ENCODE measurements at regions not wholly inside any gene's neighbourhood (a gene's known extent, or its start where the extent isn't known, plus 50 kb on each side); places are given as distances from the start of the nearest gene placed in this dataset.
"Not testable (repeated sequence)": the region's sequence is repeated elsewhere in the genome, so short reads cannot be mapped to it uniquely, and the experiment has no call there.

DNA sequence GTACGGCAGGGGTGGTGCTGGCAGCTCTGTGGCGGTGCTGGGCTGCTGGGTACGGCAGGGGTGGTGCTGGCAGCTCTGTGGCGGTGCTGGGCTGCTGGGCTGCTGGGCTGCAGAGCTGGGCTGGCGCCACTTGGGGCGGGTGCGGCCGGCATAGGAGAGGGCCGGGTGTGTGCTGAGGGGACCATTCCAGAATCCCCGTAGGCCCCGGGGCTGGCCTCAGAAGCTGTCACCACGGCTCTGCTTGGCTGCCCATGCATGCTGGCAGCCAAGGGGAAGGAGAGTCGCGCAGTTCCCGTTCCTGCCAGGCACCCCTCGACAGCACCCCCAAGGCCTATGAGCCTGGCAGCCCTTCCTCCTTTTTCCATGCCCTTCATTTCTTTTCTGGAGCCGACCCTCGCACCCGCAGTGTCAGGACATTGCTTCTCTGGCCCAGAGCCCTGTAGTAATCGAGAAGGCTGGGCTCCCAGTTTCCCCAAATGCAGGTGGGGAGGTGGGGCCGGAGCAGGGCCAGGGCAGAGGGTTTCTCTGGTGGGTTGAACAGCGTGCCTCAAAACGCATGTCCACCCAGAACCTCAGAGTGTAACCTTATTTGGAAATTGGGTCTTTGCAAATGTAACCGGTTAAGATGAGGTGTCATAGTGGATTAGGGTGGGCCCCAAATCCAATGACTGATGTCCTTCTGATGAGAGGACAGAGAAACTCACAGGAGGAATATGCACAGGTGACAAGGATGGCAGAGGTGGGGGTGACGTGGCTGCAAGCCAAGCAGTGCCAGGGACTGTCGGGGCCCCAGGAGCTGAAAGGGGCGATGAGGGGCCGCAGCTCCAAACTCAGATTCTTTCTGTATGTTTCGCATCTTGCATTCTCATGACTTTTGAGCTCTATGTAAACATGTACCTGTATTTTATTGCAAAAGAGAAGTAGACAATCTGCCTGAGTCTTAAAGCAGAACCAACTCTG, 71.0 kb upstream of the ACTRT2 start:
- no peak for DNase-seq (ENCODE audit: low spot score)

DNA sequence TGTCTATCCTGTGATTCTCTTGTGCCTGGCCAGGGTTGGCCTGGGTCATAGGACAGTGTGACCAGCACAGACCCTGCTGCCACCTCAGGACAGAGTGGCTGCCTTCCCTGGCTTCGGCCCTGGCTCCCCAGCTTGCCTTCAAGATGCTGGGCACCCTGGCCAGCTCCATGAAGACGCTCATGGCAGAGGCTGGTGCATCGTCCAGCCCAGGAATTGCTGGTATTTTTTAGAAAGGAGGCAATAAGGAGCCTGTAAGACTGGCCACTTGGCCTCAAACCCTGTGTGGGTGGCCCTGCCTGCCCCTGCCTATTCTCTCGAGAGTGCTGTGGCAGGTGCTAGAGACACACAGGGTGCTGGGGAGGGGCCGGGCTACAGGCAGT, 70.4 kb upstream of the ACTRT2 start:
- no peak for DNase-seq (ENCODE audit: low spot score)

DNA sequence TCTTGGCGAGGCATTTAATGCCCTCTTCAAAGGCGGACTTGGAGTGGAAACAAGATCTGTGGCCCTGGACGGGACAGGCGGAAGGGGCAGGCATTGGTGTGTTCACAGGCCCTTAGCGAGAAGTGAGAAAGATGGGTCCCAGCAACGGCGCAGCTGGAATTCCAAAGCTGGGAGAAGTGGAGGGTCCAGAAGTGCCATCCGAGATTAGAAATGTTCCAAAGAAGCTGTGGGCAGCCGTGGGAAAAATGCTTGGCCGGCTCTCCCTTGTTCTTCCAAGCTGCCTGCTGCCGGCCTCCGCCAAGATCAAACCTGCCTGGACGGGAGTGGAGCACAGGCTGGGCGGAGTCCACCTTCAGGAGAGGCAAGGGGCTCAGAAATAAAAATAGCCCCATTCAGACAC, 69.4 kb upstream of the ACTRT2 start:
- DNase-seq (ENCODE audit: low spot score): no peak

DNA sequence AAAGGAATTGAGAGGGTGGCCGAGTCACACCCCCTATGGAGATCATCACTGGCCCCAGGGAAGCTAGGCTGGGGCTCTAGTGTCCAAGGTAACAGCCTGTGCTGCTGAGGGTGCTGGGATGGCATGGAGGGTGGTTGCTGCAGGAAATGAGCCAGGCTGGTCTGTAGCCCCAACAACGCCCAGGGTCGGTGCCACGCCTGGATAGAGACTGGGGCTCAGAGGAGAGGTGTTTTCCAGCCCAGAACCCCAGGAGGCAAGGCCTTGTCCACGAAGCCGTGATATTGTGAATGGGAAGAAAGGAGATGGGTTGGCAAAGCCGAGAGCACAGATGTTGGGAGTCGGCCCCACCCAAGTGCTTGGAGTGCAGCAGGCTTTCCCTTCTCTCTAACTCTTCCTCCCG, 68.9 kb upstream of the ACTRT2 start:
- no peak for DNase-seq (ENCODE audit: low spot score)

DNA sequence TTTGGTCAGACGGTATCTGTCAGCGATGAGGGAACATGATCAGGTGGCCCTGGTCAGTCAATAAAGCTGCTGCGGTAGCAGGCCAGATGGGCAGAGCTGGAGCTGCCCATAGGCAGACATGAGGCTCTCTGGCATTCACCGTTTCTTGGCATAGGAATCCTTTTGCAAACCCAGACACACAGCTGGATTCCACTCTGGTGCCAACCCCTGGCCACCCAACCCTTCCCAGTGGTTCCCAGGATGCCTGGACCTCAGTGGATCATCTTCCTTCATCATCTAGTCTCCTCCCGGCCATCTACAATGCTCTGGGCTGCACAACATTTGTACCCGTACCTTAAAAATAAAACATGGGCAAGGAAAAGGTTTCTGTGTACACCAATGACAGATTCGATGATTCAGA, 68.3 kb upstream of the ACTRT2 start:
- DNase-seq (ENCODE audit: low spot score): no peak

DNA sequence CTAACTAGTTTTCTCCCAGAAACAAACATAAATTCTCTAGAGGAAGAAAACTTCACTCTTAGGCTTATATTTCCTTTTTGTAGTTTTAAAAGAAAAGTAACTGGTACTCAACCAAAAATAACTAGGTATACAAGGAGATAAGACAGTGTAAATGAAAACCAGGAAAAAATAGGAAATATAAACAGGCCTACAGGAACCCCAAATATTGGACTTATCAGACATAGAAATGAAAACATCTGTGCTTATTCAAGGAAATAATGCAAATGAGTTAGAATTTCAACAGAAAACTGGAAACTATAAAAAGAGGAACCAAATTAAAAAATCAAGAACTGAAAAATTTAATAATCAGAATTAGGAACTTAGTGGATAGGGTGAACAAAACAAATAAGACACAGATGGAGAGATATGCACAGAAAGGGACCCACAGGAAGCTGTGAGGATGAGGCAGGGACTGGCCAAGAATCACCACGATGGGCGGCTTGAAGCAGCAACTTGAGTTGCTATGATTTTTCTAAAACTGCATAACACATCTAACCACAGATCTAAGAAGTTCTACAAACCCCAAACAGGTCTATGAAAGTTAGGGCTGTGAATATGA, 67.5 kb upstream of the ACTRT2 start:
- DNase-seq (ENCODE audit: low spot score): no peak

DNA sequence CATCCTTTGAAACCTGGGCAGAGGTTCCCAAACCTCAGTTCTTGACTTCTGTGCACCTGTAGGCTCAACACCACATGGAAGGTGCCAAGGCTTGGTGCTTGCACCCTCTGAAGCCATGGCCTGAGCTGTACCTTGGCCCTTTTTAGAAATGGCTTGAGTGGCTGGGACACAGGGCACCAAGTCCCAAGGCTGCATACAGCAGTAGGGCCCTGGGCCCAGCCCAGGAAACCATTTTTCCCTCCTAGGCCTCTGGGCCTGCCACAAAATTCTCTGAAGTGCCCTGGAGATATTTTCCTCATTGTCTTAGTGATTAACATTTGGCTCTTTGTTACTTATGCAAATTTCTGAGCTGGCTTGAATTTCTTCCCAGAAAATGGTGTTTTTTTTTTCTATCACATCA, 65.6 kb upstream of the ACTRT2 start:
- no peak for DNase-seq (ENCODE audit: low spot score)

DNA sequence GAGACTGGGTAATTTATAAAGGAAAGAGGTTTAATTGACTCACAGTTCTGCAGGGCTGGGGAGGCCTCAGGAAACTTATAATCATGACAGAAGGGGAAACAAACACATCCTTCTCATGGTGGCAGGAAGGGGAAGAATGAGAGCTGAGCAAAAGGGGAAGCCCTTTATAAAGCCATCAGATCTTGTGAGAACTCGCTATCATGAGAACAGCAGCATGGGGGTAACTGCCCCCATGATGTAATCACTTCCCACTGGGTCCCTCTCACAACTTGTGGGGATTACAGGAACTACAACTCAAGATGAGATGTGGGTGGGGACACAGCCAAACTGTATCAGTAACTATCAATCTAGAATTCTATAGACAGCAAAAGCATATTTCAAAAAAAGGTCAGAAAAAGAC, 64.7 kb upstream of the ACTRT2 start:
- DNase-seq (ENCODE audit: low spot score): no peak

DNA sequence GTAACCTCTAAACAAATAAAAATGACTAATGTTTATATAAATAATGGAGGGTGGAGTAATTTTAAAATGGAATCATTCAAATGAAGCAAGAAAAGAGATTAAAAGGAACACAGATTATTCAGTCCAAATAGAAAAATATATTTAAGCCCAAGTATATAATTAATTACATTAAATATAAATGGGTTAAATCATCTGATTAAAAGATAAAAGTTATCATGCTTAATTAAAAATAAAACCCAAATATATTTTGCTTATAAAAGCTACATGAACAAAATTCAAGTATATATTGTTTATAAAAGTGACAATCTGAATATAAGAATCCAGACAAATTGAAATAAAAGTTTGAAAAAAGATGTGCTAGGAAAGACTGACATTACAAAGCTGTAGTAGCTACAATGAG, 63.9 kb upstream of the ACTRT2 start:
- no peak for DNase-seq (ENCODE audit: low spot score)

DNA sequence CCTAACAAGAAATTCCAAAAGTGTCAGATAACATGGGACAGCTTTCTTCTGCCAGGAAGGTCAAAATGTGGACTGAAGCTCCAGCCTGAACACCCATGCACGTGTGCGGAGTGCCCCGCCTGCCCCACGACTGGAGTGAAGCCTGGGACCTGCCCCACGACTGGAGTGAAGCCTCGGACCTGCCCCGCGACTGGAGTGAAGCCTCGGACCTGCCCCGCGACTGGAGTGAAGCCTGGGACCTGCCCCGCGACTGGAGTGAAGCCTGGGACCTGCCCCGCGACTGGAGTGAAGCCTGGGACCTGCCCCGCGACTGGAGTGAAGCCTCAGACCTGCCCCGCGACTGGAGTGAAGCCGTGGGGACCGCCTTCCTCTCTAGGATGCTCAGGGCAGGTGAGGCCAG, 61.4 kb upstream of the ACTRT2 start:
- not testable (repeated sequence) for DNase-seq (ENCODE audit: low spot score)

DNA sequence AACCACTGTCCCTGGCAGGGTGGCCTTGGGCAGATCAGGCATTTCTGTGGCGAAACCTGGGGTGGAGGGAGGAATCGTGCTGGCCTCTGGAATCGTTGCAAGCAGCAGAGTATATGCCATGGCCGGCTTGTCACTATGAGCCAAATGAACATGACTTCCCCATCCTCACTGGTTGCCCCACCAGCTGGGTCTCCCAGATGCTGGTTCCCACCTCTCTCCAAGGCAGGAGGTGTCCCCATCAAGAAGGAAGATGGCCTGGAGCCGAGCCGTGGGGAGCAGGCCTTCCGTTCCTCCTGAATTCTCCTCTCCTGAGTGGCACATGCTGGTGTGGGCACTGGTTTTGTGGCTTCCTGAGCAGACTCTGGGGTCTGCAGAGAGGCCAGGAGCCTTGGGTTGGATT, 60.2 kb upstream of the ACTRT2 start:
- DNase-seq (ENCODE audit: low spot score): no peak

DNA sequence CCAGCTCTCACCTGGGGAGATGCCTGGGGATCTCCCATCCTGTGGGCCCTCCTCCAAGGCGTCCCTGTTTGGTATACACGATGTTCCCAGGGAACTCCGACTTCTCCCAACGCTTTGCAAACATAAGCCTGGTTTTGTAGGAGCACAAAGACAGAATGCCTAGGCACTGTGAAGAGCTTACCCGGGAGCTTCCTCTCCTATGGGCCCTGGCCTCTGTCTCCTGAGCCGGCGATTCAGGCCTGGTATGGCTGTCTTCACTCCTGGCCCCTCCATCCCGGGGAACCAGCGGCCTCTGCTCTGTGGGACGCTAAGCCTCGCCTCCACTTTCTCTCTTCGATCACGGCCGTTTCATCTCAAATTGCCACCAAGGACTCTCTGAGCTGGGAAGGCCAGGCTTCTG, 59.6 kb upstream of the ACTRT2 start:
- no peak for DNase-seq (ENCODE audit: low spot score)

DNA sequence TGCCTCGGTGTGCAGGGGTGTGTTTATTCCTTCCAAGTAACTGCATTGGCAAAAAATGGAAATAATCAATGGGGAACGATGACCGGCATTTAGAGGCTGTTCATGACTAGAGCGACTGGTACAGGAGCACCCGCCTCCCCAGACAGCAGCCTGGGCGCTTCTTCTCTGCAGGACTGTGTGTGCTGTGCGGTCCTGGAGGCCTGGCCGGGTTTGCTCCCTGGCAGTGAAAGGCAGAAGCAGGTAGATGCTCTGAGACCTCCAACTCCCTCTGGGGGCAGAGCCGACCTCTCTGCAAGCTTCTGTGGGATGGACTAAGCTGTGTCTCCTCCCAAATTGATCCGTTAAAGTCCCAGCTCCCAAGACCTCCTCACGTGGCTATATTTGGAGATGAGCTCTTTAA, 59.2 kb upstream of the ACTRT2 start:
- no peak for DNase-seq (ENCODE audit: low spot score)

DNA sequence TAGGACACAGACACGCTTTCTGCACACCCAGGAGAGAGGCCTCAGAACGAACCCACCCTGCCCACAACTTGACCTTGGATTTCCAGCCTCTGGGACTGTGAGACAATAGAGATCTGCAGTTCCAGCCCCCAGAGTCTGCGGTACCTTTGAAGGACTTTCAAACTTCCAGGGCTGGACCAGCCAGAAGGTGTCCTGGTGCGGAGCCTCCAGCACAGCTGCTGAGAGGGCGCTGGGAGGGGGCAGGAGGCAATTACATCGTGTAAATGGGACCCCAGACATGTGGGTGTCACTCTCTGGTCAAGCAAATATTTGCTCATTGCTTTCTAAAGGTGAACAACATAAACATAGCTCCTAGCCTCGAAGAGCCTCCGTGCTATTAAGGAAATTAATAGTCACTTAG, 58.7 kb upstream of the ACTRT2 start:
- DNase-seq (ENCODE audit: low spot score): no peak

DNA sequence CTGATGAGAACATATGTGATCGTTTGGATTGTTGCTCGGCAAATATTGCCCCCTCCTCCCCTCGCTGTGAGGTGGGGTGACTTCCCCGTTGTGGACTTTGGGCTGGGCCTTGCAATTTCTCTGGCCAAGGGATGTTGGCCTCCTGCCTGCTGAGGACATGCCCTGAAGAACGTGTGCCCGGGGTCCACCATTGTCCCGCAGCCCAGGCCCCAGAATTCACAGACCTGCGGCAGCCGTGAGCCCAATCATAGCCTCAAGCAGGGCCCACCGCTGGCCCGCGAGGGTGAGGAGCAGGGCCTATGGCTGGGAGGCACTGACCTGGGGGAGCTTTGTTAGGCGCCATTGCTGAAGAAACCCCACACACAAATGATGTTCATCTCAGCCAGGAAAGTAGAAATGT, 58.3 kb upstream of the ACTRT2 start:
- peak; percentile 17 for DNase-seq (ENCODE audit: low spot score)

DNA sequence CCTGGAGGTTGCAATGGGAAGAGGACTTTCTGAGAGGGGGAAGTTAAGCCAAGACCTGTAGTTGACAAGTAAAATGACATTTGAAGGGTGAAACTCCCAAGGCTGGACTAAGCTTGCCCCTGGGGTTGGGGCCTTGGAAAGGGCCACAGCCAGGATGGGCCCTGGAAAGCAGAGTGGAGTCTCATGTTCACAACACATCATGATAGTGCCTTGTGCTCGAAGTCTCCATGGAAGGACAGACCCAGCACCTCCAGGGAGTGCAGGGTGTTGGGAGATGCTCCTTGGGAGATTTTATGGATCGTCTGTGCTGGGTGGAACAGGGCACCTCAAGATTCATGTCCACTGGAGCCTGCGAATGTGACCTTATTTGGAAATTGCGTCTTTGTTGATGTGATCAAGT, 55.6 kb upstream of the ACTRT2 start:
- DNase-seq (ENCODE audit: low spot score): no peak

DNA sequence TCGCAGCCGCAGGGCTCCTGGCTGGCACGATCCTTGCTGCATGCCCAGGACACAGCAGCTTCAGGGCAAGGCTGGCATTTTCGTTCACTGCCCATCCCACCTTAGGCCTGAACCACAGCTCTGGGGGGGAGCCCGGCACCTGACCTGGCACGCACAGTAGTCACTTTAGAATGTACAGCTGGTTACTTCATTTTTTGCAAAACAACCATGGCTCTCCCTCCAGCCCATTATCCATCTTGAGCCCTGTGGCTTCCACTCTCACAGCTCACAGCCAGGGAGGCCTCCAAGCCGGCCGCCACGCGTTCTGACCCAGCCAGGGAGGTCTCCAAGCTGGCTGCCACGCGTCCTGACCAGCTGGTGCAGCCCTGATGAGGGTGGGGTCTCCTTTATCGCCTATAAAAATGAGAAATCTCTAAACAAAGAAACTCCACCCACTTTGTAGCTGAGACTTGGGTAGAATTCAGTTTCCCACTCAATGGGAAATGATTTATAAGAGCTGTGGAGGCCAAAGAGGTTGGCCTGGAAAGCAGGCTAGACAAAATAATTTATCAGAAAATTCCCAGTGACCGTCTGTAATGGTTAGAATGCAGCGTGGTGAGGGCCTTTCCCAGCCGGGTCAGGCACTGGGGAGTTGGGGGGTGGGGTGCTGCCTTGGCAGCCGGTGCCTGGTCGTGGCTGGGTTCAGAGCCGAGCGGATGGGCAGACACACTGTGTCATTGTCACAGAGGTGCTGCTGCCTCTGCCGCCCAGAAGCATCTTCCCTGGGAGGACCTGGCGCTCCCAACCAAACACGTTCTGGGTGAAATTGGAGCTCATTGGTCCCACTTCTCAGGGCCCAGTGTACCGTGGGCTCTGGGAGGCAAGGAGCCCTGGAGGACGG, 54.6 kb upstream of the ACTRT2 start:
- DNase-seq (ENCODE audit: low spot score): no peak

DNA sequence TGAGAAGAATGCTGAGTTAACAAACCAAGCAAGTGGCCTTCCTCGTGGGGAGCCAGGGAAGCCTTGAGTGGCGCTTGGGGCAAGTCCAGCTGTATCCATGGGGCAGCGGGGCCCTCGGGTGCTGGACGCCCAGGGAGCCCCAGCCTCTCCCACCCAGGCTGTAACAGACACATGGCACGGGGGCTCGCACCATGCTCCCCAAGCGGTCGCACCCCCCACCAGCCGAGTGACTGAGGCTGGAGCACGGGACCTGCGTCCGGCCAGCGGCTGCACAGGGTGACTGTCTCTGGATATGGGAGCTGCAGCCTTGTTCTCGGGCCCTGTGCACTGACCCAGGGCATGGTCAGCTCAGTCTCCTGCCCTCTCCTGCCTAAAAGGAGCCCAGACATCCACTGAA, 53.9 kb upstream of the ACTRT2 start:
- DNase-seq (ENCODE audit: low spot score): no peak

DNA sequence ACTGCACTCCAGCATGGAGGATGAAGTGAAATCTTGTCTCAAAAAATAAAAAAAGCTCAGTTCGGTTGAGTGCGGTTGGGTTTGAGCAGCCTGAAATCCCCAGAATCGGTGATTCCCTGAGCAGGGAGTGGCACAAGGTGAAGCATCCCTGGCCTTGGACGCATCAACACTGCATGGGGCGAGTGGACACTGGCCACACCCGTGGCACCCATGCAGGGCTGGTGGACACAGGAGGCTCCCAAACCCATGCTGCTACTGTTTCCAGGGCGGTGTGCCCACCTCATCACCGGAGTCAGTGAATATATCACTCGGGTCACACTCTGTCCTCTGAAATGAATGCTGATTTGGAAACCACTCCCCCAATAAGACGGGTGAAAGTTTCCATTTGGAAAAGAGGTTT, 53.4 kb upstream of the ACTRT2 start:
- DNase-seq (ENCODE audit: low spot score): no peak

DNA sequence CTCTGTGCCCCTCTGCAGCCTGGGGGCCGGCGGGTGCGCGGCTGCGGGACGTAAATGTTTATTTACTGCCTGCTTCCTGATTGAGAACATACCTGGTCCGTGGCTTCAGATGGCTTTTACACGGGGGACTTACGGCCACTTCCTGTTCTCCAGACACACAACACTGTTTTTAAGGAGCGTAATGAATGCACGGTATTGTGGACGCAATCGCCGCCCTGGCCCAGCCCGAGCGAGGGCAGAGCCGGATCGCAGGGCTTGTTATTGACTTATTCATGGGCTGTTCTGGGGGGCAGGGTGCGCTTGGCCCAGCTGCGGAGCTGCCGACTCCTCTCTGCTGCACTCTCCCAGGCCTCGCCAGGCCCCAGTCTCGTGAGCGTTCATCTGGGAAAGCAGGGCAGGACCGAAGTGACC, 52.8 kb upstream of the ACTRT2 start:
- DNase-seq (ENCODE audit: low spot score): peak; percentile 97

DNA sequence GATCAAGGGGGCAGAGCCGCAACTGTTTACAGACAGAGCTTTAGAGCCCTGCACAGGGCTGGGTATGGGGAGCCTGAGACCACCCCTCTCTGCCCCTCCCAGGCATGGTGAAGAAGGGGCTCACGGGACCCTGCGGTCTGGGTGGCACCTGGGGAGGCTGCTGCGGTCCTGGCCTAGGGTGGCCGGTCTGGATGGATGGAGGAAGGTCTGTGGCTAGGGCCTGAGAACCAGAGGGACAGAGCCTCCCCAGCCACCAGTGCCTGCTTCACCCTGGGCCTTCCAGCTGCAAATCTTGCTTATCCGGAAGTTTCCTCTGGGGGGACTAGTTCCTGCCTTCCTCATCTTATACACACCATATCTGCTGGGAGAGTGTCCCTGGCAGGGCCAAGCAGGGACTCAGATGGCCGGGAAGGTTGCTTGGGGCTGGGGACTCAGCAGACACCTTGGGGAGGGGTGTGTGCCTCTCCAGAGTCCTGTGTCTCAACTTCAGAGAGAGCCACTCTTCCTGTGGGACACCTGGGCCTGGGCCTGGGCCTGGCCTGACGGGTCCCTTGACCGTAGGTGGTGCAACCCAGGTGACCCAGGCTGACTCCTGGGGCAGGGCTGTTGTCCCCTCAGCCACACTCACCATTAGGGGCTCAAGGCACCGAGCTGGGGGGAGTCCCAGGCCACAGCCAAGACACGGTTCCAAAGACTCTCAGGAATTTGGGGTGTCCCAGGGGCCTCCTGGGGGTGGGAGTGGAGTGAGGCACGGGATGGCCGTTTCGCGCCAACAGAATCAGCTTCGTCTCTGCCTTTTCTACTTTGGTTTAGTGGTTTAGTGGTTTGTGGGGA, 52.0 kb upstream of the ACTRT2 start:
- peak; percentile 53 for DNase-seq (ENCODE audit: low spot score)

Measured in HT-29 (cell line).